Inferior parietal cortex (tissue), 1 donor: ENCODE measurements at regions not wholly inside any gene's neighbourhood (a gene's known extent, or its start where the extent isn't known, plus 50 kb on each side); places are given as distances from the start of the nearest gene placed in this dataset.
A peak's percentile ranks its signal among the peaks of the same experiment; 100 is the strongest.

Experiments
- DNase-seq: peaks from one replicate; pipeline ENCODE4 v3.0.0-alpha.2; 2016; ENCODE audit errors: extremely low spot score

- DNase-seq = no peak
Observed at GRCh38 chr12:64931321-64931720, 106.9 kb downstream of the TBC1D30 start.

- no peak for DNase-seq
Observed at GRCh38 chr12:64931981-64932380, 107.5 kb downstream of the TBC1D30 start.

- DNase-seq = no peak
Observed at GRCh38 chr12:64933791-64934190, 109.3 kb downstream of the TBC1D30 start.

DNA sequence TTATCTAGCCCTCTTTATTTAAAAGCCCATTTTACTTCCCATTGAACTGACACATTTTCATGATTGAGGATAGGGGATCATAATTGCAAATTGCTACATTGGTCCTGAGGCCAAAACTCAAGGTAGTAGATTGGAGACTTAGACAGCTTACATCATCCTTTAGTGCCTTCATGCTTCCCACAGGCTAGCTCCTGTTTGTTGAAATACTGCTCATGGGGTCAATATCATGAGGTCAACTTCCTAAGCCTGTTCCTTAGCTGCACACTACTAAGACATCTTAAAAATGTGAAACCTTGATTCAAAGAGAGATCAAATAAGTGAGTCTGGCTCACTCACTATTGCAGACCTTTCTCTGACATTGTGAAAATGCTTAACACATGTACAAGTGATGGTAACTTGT is 113.0 kb downstream of the TBC1D30 start:
- DNase-seq = no peak

DNA sequence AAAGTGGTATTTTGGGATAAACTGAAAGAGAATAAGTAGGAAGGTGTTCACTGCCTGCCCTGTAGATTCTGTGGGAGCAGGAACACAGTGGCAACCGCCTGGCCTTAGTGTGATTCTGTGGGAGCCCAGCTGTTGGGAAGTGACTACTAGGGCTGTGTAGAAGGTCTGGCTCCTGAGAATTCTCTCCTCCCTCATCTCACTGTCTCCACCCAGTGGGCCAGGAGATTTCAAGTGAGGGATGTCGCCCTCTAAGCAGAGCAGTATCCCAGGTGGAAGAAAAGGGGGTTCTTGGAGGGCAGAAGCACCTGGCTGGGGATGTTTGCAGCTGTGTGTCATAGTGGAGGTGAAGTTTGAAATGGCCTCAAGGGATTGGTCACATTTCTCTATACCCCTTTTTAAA is 113.7 kb downstream of the TBC1D30 start:
- no peak for DNase-seq

- no peak for DNase-seq
Observed at GRCh38 chr12:64943686-64944085, 119.2 kb downstream of the TBC1D30 start.

DNA sequence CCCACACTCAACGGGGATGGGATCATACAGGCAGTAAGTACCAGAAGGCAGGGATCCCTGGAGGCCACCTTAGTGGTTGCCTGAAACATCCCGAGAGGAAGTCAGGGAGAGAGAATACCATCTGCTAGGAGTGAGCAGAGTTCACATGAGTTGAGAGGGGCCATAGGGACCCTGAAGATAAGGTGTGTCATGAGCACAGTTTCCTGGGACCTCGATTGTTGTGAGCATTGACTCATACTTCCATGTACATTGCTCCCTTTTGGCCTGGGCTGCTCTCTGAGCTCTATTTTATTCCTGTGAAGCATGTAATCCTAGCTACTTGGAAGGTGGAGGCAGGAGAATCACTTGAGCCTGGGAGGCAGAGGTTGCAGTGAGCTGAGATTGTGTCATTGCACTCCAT is 120.5 kb downstream of the TBC1D30 start:
- DNase-seq = no peak

DNA sequence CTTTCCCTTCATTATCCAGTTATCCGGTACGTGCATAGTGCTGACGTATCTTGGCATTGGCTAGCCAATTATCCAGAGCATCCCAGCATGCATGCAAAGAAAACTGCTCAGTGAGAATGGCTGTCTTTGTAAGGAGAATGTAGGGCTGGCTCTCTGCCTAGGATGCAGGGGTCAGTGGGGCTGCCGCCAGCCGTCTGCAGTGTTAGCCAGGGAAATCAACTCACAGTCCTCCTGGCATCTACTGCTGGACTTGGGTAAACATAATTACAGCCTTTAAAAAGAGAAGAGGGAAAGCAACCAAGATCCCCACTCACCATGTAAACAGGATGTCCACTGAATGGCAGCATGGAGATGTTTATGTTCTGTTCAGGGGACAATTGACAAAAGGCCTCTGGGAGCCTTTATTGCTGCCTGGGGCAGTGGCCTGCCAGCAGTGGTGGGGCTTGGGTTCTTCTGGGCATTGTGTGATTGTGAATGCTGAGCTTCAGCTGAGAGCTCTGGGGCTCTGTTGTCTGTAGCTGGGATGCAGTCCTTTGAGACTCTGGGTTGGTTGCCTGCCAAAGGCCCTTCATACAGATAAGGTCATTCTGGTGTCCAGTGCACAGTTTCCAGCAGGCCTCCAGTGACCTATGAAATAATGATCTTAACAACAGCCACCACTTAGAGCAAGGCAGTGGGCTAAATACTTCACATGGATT is 121.8 kb downstream of the TBC1D30 start:
- peak; percentile 84 for DNase-seq

DNA sequence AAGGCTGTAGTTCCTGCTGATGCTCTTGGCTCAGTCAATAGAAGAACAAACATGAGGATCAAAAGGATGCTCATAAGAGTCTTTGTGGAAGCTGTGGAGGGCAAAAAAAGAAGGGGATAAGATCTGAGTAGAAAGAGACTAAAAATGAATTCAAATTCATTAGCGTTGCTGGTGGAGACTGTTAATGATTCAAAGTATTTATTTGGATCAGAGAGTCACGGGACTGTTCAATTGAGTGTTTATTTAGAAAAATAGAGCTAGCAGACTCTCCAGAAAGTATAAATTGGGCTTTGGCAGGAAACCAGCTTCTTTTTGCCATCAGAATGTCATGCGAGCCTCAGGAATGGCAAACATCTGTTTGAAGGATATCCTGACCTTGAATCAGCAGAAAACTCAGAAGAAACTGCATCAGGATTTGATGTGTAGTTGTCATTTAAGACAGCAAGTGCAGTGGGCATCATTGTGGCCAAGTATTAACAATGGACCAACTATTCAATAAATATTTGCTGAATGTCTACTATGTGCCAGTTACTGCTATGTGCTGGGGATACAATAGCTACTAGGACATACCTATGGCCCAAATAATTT is 126.4 kb downstream of the TBC1D30 start:
- no peak for DNase-seq

GRCh38 chr12:64951944-64952343 is 127.5 kb downstream of the TBC1D30 start:
- DNase-seq = no peak

DNA sequence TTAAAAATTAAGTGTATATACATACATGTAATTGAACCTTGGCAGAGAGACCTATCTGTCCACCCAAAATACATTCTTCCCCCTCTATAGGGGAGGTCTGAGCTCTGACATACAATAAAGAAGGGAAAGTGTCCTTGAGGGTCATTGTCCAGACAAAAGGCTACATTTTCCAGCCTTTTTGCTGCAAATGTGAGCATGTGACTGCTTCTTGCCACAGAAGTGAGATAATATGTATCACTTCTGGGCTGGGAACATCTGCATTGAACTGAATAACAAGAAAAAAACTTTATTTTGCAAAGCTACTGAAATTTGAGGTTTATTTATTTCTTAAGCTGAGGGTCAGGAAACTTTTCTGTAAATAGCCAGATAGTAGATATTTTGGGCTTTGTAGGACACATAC is 131.3 kb downstream of the TBC1D30 start:
- DNase-seq = no peak

DNA sequence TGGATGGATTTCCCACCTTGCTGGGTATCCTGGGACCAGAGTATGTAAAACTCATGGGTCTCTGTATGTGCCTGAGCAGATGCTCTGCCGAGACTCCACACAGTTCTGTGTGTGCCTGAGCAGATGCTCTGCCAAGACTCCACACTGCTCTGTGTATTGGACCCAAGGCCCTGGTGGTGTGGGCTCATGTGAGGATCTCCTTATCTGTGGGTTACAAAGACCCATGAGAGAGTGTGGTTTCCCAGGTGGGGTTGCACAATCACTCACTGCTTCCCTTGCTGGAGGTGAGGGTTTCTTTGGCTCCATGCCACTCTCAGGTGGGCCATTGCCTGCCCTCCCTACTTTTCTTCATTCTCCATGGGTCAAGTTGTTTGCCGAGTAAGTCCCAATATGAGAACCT is 141.5 kb downstream of the TBC1D30 start:
- no peak for DNase-seq

DNA sequence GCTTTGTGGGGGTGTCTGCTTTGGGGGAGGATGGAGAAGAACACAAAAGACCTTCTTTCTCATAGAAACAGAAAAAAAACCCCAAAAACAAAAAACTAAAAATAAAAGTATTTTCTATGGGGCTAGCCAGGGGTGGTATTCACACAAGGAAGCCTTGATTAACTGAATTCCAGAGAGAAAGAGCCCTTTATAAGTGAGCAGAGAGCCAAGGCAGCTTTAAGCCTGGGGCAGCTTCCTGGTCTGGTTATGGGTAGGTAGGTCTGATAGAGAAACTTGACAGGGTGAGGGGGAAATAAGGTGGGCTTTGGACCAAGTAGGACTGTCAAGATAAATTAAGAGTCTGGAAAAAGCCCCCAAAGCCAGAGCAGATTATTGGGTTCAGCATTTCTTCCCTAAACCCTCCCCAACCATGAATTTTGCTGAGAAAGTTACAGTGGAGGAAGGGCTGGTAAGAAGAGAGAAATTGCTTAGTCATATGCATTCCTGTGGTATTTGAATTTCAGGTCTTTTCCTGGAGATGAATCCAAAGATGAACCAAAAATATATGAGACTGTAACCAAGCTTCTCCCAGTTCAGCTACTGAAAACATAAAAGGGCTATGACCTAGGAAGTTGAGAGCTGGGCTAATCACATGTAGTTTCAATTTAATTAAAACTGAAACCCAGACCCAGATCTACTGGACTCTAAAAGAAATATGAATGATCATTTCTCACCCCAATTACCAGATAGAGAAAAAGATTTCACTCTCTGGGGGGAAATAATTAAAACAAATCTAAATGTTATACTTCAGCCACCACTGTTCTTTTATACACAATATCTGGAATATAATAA is 144.8 kb downstream of the TBC1D30 start:
- no peak for DNase-seq

GRCh38 chr12:64976131-64976530 is 145.0 kb downstream of the WIF1 start:
- no peak for DNase-seq

DNA sequence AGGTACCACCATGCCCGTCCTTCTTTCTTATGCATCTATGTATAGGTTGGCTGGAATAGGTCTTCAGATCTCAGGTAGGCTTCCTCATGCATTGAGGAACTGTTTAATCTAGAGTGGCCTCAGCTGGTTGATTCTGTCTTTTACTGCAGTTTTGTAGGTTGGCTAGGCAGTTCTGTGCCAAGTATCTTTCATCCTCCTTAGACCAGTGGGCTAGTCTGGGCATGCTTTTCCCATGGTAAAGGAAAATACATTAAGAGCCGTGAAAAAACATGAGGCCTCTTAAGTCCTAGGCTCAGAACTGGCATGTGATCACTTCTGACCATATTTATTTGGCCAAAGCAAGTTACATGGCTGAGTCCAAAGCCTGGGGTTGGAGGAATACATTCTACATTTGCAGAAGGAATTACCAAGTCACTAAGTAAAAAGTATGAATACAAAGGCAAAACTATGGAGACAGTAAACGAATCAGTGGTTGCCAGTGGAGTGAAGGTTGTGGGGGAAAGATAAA is 137.3 kb downstream of the WIF1 start:
- DNase-seq = no peak

DNA sequence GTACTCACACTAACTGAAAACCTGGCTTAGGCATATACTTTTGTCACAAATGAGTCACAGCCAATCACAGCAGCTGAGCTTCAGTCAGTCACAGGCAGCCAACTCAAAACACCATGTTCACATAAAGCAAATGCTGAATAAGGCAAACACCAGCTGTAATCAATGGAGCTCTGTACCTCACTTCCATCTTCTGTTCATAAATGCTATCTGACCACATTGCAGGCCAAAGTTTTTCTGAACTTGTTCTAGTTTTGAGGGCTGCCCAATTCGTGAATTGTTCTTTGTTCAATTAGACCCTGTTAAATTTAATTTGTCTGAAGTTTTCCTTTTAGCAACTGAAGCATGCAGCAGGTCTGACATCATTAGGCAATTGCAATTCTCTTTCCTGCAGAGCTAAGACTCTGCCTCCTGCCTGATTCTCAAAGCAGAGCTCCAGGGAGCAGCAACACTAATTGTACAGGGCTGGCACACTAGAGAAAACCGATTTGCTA is 129.9 kb downstream of the WIF1 start:
- no peak for DNase-seq

- DNase-seq = no peak
Observed at GRCh38 chr12:64992116-64992515, 129.0 kb downstream of the WIF1 start.

GRCh38 chr12:64992641-64993040 is 128.5 kb downstream of the WIF1 start:
- DNase-seq = no peak

DNA sequence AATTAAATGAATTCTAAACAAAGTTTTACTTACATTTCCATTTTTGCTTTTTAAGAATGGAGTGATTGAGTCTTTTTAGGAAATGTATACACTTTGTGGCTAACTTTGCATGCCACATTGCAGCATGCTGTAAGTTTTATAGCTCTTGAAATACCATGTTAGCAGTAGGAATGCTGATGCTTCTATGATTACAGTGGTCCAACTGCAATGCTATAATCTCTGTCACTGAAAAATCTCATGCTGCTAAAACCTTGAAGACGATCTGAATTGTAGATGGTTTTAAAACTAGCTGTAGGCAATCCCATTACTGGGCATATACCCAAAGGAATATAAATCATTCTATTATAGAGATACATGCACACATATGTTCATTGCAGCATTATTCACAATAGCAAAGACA is 127.6 kb downstream of the WIF1 start:
- no peak for DNase-seq

GRCh38 chr12:64995816-64996215 is 125.3 kb downstream of the WIF1 start:
- DNase-seq = no peak

GRCh38 chr12:64997858-64998257 is 123.2 kb downstream of the WIF1 start:
- no peak for DNase-seq

DNA sequence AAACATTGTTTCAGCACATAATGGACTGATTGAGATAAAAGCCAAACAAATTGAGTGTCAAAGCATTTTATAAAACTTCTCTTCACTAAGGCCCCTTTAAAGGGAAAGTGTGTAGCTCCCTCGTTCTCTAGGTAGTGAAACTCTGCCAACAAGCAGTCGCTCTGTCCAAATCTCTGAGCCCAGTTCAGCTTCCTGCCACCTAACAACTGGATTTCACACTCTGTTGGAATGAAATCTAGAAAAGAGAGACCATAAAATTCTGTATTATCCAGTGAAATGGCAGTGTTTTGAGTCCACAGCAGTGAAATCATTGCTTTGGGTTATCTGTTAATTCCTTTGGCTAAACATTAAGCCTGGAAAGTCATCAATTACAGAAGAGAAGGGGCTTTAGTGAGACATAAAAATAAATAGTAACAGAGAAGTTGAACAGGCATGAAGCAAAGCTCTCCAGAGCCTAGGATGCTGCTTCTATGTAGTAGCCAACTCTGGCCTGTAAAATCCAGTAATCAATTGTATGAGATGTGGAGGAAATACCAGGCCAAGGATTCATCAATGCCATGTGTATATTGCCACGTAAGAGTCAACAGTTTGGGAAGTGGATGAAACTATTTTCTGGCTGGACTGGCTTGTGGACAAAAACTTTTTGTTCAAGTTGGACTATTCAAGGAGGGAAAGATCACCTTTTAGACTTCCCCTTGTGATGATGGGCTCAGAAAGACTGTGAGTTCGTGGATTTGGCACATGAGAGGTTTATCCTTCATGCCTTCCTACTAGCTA is 122.5 kb downstream of the WIF1 start:
- no peak for DNase-seq
